ENCODE measurements at regions not wholly inside any gene's neighbourhood (a gene's known extent, or its start where the extent isn't known, plus 50 kb on each side); places are given as distances from the start of the nearest gene placed in this dataset.
"Not testable (repeated sequence)": the region's sequence is repeated elsewhere in the genome, so short reads cannot be mapped to it uniquely, and the experiment has no call there.

- no peaks in the 10 kb centered on the region for H3K36me3 ChIP-seq
- H3K9me3 ChIP-seq: no peaks in the 10 kb centered on the region
- no peak overlapping the region for H3K4me3 ChIP-seq
- H3K27me3 ChIP-seq: no peaks in the 10 kb centered on the region
- DNase-seq: no peak
- intact Hi-C loops (cut with DNase I; ENCODE audit: low total_unique reads): no loop called here
- H3K4me1 ChIP-seq: no peaks in the 10 kb centered on the region
- no peak overlapping the region for H3K27ac ChIP-seq
- no peak for TF ChIP-seq CTCF (IDR thresholded peaks at IDR 0.05)
- no peak for TF ChIP-seq POLR2A (IDR thresholded peaks at IDR 0.05)
Observed at GRCh38 chr5:100402071-100402470, 133.1 kb upstream of the FAM174A start.

DNA sequence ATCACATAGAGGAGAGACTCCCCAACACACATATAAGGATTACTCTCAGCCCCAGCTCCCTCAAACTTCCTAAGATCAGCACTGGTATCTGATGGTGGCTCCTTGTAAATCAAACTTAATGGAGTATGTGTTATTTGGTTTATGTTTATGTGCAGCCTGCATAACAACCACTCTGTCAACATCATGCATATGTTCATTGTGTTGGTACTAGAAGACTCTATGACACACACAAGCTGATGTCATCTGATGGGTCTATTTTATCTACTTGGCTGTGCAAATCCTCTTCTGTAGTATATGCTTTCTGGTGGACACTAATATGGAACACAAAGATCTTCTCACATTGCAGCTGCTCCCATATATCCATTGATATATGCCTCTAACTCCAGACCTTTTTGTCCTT, 134.0 kb upstream of the FAM174A start:
- intact Hi-C loops (cut with DNase I; ENCODE audit: low total_unique reads): no loop called here
- H3K4me3 ChIP-seq: no peak overlapping the region
- no peaks in the 10 kb centered on the region for H3K9me3 ChIP-seq
- no peaks in the 10 kb centered on the region for H3K36me3 ChIP-seq
- no peak for DNase-seq
- H3K4me1 ChIP-seq: no peaks in the 10 kb centered on the region
- H3K27me3 ChIP-seq: no peaks in the 10 kb centered on the region
- H3K27ac ChIP-seq: no peak overlapping the region
- TF ChIP-seq CTCF (IDR thresholded peaks at IDR 0.05) (no peak), POLR2A (IDR thresholded peaks at IDR 0.05) (no peak)

DNA sequence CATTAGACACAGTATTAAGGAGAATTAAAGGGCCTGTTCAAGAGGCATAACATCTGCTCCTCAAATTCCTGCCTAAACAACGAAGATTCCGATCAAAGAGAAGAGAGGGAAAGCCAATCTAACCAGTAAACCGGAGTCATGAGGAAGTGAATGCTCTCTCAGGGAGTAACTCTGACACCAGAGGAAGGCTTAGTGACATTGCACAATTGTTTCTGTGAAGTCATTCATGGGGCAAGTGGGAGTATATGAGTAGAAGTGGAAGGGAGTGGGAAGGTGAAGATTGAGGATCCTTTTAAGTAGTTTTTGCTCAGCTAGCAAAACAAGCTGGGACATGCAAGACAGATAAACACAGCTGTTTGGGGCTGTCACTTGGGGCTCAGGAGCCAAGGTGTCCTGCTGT, 136.4 kb upstream of the FAM174A start:
- DNase-seq; H3K4me1 ChIP-seq; H3K36me3 ChIP-seq; H3K9me3 ChIP-seq; H3K27ac ChIP-seq; H3K4me3 ChIP-seq; H3K27me3 ChIP-seq; intact Hi-C loops (cut with DNase I; ENCODE audit: low total_unique reads): not testable (repeated sequence)

GRCh38 chr5:100379254-100379858, 155.8 kb upstream of the FAM174A start:
- intact Hi-C loops (cut with DNase I; ENCODE audit: low total_unique reads); H3K36me3 ChIP-seq; H3K27me3 ChIP-seq; H3K9me3 ChIP-seq; H3K27ac ChIP-seq; H3K4me3 ChIP-seq; DNase-seq; H3K4me1 ChIP-seq: not testable (repeated sequence)

DNA sequence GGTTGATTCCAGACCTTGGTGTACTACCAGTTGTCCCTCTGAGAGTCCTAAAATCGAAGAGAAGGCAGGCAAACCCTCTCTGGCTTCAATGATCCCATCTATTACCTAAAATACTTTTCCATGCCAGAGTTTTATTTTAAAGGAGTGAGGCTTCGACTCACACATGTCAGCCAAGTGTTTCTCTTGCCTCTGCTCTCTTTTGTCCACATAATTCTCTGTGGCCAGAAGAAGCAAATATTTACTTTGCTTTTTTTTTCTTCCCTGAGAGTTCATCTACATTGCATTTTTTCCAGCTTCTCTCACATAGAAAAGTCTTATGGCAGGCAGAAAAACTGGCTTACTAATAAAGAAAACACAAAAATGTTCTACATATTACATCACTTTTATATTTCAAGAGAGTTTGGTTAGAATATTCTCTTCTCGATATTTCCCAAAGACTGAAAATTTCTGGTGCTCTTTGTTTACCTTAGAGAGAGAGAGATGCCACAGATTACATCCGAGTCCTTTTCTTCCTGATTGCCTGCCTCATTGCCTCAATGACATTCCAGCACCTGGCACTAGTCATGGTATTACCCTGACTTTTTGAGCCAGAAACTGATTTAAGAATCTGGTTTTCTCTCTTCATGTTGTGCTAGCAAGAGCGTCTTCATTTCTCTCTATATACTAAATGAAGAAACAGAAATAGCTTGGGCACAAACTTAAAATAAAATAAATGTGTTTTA, 170.3 kb upstream of the FAM174A start:
- H3K9me3 ChIP-seq; H3K27me3 ChIP-seq; H3K4me3 ChIP-seq; intact Hi-C loops (cut with DNase I; ENCODE audit: low total_unique reads); H3K27ac ChIP-seq; H3K4me1 ChIP-seq; DNase-seq; H3K36me3 ChIP-seq: not testable (repeated sequence)

DNA sequence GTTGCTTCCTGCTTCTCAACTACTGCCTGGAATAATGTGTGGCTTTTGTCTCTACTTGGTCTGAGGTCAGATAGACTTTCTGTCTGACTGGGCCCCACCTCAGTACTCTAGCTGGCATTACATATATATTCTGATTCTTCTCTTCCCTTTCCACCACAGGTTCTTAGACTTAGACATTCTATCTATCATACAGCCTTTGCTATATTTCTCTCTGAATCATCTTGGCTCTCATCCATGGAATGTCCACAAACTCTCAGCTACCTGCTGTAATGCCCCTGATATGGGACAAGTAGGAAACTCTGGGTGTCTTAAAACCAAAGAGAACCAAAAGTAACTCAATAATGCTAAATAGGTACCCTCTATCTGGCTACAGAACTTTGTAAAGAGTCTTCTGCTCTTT, 170.8 kb upstream of the FAM174A start:
- H3K4me1 ChIP-seq; DNase-seq; H3K9me3 ChIP-seq; H3K27me3 ChIP-seq; H3K27ac ChIP-seq; intact Hi-C loops (cut with DNase I; ENCODE audit: low total_unique reads); H3K4me3 ChIP-seq; H3K36me3 ChIP-seq: not testable (repeated sequence)

DNA sequence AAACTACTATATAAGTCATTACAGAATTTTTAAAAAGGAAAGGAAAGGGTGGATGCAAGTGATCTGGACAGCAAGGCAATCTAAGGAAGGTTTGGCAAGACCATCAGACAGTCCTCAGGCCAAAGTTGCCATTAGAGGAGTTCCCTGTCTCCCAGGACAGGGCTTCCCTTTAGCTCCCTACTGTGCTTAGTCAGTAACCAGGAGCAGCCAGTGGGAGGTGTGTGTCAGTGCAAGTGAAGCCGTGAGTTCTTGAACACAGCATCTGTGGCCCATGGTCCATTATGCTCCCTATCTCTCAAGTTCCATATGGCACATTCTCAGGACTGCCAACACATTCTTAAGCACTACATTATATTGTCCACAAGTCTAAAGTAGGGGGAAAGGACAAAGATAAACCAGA, 175.2 kb upstream of the FAM174A start:
- H3K4me1 ChIP-seq; DNase-seq; H3K36me3 ChIP-seq; H3K4me3 ChIP-seq; intact Hi-C loops (cut with DNase I; ENCODE audit: low total_unique reads); H3K9me3 ChIP-seq; H3K27me3 ChIP-seq; H3K27ac ChIP-seq: not testable (repeated sequence)

DNA sequence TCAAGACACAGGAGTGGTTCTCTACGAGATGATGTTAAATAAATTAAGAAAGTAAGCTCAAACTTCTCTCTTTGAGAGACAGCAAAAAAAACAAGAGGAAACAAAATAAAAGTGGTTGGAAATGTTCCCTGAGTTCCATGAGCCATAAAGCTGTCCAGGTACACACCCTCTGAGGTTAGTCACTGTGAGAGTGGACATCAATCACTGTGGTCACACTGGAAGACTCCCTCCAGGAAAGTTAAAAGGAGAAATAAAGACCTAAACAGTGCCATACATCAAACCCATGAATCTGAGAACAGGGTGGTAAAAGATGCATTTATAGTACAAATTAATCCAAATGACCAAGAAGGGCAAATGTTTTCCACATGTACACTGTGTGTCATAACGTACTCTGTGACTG, 188.9 kb upstream of the FAM174A start:
- intact Hi-C loops (cut with DNase I; ENCODE audit: low total_unique reads); DNase-seq; H3K27me3 ChIP-seq; H3K4me3 ChIP-seq; H3K36me3 ChIP-seq; H3K4me1 ChIP-seq; H3K9me3 ChIP-seq; H3K27ac ChIP-seq: not testable (repeated sequence)

DNA sequence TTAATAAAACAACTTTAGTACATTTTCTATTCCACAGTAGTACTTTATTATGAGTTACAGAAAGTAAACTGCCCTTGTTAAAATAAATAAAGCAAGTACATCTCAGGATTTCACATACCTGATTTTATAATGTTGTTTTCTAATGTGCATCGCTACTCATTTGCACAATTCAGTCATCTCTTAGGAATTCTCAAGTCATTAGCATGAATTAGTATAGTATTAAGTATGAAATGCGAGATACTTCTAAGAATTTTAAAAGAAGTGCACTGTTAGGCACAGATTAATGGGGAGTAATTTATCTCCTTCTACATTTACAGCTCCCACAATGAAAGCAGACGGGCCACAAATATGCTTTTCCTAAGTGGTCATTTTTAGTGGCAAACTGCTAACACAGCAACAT, 193.7 kb upstream of the FAM174A start:
- intact Hi-C loops (cut with DNase I; ENCODE audit: low total_unique reads); H3K4me3 ChIP-seq; DNase-seq; H3K9me3 ChIP-seq; H3K36me3 ChIP-seq; H3K4me1 ChIP-seq; H3K27me3 ChIP-seq; H3K27ac ChIP-seq: not testable (repeated sequence)
